Liver (tissue), 3 donors: ENCODE measurements at regions not wholly inside any gene's neighbourhood (a gene's known extent, or its start where the extent isn't known, plus 50 kb on each side); places are given as distances from the start of the nearest gene placed in this dataset.

Source experiments
- FOXA1 ChIP-seq: IDR thresholded peaks from 2 replicates; pipeline ENCODE4 v1.6.1; 2016; ENCODE audit warnings: antibody characterized with exemption
- HNF4G ChIP-seq: IDR thresholded peaks from 2 replicates; pipeline ENCODE4 v1.6.1; 2016; ENCODE audit warnings: antibody characterized with exemption
- RAD21 ChIP-seq, 2 donors: IDR thresholded peaks; 2 replicates each; pipeline ENCODE4 v1.6.1; 2016; ENCODE audit warnings: antibody characterized with exemption in 2 of 2, mild to moderate bottlenecking in 2 of 2
- SP1 ChIP-seq: IDR thresholded peaks from 2 replicates; pipeline ENCODE4 v1.6.1; 2018; ENCODE audit warnings: antibody characterized with exemption, mild to moderate bottlenecking
- TAF1 ChIP-seq: conservative IDR thresholded peaks from 2 replicates; pipeline ENCODE4 v1.6.1; 2016; ENCODE audit warnings: antibody characterized with exemption, mild to moderate bottlenecking
- YY1 ChIP-seq: IDR thresholded peaks from 2 replicates; pipeline ENCODE4 v1.6.1; 2016; ENCODE audit warnings: antibody characterized with exemption, mild to moderate bottlenecking
- TF ChIP-seq, protein P1 (sequence below): fragments of 150-350 bp; IDR thresholded peaks from 2 replicates; pipeline ENCODE4 v1.5.1; 2017; ENCODE audit warnings: improper control_type of control experiment, low read depth, low read length; ENCODE audit not compliant: missing input control
- TF ChIP-seq, protein P2 (sequence below): IDR thresholded peaks from 2 replicates; pipeline ENCODE4 v1.6.1; 2016; ENCODE audit warnings: antibody characterized with exemption, mild to moderate bottlenecking
- TF ChIP-seq, protein P3 (sequence below): IDR thresholded peaks from 2 replicates; pipeline ENCODE4 v1.6.1; 2016; ENCODE audit warnings: antibody characterized with exemption
- donor health status: healthy.
- donor health status: healthy.

DNA sequence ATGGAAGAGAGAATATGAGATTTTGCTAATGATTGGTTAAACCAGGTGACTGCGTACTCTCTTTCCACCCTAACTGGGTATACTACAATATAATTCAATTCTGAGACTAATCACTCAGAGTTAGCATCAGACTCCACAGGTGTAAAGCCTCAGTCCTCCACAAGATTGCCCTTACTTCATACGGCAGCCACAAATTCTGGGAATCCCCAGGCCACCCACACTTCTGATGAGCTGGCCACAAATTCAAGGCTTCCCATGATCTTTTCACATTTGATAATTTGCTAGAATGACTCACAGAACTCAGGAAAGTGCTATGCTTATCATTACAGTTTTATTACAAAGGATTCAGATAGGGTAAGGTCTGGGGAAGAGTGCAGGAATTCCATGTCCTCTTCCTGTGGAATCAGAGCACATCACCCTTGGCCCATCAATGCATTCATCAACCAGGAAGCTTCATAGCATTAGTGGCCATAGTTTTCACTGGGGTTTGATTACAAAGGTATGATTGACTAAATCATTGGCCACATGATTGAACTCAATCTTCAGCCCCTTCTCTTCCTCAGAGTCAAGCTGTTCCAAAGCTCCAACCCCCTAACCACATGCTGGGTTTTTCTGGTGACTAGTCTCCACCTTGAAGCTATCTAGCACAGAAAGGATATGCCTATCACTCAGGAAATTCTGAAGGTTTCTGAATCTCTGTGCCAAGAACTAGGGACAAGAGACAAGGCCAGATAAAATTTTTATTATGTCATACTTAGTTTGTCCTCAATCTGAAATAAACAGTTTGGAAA is 131.7 kb downstream of the HHIPL2 start:
- TF ChIP-seq YY1 (no peak), TAF1 (no peak), SP1 (no peak), RAD21 (IDR thresholded peaks at IDR 0.05) (no peak), FOXA1 (no peak), HNF4G (no peak)
- TF ChIP-seq, protein P1, sequence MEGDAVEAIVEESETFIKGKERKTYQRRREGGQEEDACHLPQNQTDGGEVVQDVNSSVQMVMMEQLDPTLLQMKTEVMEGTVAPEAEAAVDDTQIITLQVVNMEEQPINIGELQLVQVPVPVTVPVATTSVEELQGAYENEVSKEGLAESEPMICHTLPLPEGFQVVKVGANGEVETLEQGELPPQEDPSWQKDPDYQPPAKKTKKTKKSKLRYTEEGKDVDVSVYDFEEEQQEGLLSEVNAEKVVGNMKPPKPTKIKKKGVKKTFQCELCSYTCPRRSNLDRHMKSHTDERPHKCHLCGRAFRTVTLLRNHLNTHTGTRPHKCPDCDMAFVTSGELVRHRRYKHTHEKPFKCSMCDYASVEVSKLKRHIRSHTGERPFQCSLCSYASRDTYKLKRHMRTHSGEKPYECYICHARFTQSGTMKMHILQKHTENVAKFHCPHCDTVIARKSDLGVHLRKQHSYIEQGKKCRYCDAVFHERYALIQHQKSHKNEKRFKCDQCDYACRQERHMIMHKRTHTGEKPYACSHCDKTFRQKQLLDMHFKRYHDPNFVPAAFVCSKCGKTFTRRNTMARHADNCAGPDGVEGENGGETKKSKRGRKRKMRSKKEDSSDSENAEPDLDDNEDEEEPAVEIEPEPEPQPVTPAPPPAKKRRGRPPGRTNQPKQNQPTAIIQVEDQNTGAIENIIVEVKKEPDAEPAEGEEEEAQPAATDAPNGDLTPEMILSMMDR, result no peak
- TF ChIP-seq, protein P2, sequence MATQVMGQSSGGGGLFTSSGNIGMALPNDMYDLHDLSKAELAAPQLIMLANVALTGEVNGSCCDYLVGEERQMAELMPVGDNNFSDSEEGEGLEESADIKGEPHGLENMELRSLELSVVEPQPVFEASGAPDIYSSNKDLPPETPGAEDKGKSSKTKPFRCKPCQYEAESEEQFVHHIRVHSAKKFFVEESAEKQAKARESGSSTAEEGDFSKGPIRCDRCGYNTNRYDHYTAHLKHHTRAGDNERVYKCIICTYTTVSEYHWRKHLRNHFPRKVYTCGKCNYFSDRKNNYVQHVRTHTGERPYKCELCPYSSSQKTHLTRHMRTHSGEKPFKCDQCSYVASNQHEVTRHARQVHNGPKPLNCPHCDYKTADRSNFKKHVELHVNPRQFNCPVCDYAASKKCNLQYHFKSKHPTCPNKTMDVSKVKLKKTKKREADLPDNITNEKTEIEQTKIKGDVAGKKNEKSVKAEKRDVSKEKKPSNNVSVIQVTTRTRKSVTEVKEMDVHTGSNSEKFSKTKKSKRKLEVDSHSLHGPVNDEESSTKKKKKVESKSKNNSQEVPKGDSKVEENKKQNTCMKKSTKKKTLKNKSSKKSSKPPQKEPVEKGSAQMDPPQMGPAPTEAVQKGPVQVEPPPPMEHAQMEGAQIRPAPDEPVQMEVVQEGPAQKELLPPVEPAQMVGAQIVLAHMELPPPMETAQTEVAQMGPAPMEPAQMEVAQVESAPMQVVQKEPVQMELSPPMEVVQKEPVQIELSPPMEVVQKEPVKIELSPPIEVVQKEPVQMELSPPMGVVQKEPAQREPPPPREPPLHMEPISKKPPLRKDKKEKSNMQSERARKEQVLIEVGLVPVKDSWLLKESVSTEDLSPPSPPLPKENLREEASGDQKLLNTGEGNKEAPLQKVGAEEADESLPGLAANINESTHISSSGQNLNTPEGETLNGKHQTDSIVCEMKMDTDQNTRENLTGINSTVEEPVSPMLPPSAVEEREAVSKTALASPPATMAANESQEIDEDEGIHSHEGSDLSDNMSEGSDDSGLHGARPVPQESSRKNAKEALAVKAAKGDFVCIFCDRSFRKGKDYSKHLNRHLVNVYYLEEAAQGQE, result no peak
- TF ChIP-seq, protein P3, sequence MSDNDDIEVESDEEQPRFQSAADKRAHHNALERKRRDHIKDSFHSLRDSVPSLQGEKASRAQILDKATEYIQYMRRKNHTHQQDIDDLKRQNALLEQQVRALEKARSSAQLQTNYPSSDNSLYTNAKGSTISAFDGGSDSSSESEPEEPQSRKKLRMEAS, result no peak
